Hematopoietic multipotent progenitor cell treated with erythropoietin and hydrocortisone succinate and interleukin-3 and kit ligand, for 15 days (in vitro differentiated cells): ENCODE measurements at regions not wholly inside any gene's neighbourhood (a gene's known extent, or its start where the extent isn't known, plus 50 kb on each side); places are given as distances from the start of the nearest gene placed in this dataset.

ENCODE experiments used
- DNase-seq: peaks from one replicate; pipeline ENCODE4 v3.0.0-alpha.2; 2015; ENCODE audit warnings: low spot score

GRCh38 chr2:234835738-234836137 lies 116.1 kb upstream of the SH3BP4 start:
- no peak for DNase-seq

- DNase-seq = no peak
Measured at GRCh38 chr2:234834228-234834923, 117.4 kb upstream of the SH3BP4 start.

- no peak for DNase-seq
Measured at GRCh38 chr2:234830853-234831252, 121.0 kb upstream of the SH3BP4 start.

GRCh38 chr2:234829074-234829455 lies 122.8 kb upstream of the SH3BP4 start:
- no peak for DNase-seq

- DNase-seq = no peak
Measured at GRCh38 chr2:234828382-234829073, 123.3 kb upstream of the SH3BP4 start.

- no peak for DNase-seq
Measured at GRCh38 chr2:234827096-234827860, 124.5 kb upstream of the SH3BP4 start.

GRCh38 chr2:234826681-234827080 lies 125.1 kb upstream of the SH3BP4 start:
- no peak for DNase-seq

GRCh38 chr2:234825616-234826015 lies 126.2 kb upstream of the SH3BP4 start:
- no peak for DNase-seq

- no peak for DNase-seq
Measured at GRCh38 chr2:234823877-234824376, 127.9 kb upstream of the SH3BP4 start.

GRCh38 chr2:234823196-234823876 lies 128.5 kb upstream of the SH3BP4 start:
- no peak for DNase-seq

- no peak for DNase-seq
Measured at GRCh38 chr2:234821946-234822475, 129.8 kb upstream of the SH3BP4 start.

GRCh38 chr2:234818937-234819336 lies 132.9 kb upstream of the SH3BP4 start:
- DNase-seq = no peak

- DNase-seq = no peak
Measured at GRCh38 chr2:234816491-234816890, 135.3 kb upstream of the SH3BP4 start.

- DNase-seq = no peak
Measured at GRCh38 chr2:234816056-234816455, 135.8 kb upstream of the SH3BP4 start.

GRCh38 chr2:234814374-234814773 lies 137.4 kb upstream of the SH3BP4 start:
- no peak for DNase-seq

GRCh38 chr2:234812851-234813250 lies 139.0 kb upstream of the SH3BP4 start:
- no peak for DNase-seq

GRCh38 chr2:234808907-234809306 lies 142.9 kb upstream of the SH3BP4 start:
- DNase-seq = no peak

- no peak for DNase-seq
Measured at GRCh38 chr2:234806818-234807217, 145.0 kb upstream of the SH3BP4 start.

- DNase-seq = no peak
Measured at GRCh38 chr2:234805836-234806235, 146.0 kb upstream of the SH3BP4 start.

GRCh38 chr2:234804704-234805103 lies 147.1 kb upstream of the SH3BP4 start:
- no peak for DNase-seq

- DNase-seq = no peak
Measured at GRCh38 chr2:234802845-234803171, 149.0 kb upstream of the SH3BP4 start.
